HG03520 (cell line): ENCODE measurements at regions not wholly inside any gene's neighbourhood (a gene's known extent, or its start where the extent isn't known, plus 50 kb on each side); places are given as distances from the start of the nearest gene placed in this dataset.

Experiments
- ATAC-seq: cut with Tn5 transposase; IDR thresholded peaks from one replicate; pipeline ENCODE4 v1.9.1; 2021; ENCODE audit warnings: mild to moderate bottlenecking, moderate library complexity; ENCODE audit not compliant: unreplicated experiment

GRCh38 chr10:29021591-29021990 is 267.3 kb upstream of the LYZL1 start:
- ATAC-seq, result no peak

DNA sequence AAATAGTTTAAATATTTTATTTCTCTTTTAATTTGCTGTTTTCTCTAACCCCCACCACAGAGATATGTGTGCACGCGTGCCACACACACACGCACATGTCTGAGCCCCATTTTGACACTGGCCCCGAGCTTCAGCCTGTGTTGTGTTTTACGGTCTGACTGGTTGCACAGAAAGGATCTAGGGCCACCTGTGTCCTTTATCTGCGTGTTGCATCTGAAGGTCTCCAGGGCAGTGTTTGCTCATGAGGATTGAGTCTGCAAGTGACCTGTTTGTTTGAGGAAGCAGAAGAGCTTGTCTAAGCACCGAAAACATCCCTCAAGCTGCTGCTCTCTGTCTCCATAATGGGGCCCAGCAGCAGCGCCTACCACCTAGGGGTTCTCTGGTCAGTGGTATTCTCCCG is 266.4 kb upstream of the LYZL1 start:
- no peak for ATAC-seq

- no peak for ATAC-seq
Observed at GRCh38 chr10:29023678-29024077, 265.2 kb upstream of the LYZL1 start.

- no peak for ATAC-seq
Observed at GRCh38 chr10:29026065-29026797, 262.6 kb upstream of the LYZL1 start.

DNA sequence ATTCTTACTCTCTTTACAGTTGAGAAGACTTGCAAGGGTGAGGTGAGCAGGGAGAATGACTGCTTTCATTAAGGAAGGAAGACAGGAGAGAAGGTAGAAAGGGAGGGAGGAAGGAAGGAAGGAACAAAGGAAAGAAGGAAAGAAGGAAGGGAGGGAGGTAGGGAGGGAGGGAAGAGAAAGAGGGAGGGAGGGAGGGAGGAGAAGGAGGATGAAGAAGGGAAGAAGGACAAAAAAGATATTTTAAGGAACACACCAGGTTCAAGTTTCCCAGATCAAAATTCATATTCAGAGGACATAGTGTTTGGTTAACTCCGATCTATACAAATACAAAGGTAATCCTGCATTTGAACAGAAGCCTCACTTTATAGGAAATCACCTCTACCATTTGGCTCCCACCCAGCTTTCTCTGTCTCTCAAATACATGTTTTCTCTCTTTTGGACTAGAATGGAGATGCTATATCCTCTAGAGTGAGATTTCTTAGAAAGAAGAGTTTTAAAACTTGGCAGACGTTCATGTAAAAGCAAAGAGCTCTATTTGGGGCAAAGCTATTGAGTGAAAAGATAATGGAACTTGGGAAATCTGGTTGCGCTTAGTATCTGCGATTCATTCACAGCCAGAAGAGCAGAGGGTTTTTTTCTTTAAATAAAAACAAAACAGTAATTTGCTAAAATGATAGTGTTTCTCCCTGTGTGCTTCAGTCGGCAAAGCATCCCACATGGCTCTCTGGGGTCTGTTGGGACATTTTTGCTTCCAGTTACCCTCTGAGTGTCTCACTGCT is 261.9 kb upstream of the LYZL1 start:
- ATAC-seq, result no peak

DNA sequence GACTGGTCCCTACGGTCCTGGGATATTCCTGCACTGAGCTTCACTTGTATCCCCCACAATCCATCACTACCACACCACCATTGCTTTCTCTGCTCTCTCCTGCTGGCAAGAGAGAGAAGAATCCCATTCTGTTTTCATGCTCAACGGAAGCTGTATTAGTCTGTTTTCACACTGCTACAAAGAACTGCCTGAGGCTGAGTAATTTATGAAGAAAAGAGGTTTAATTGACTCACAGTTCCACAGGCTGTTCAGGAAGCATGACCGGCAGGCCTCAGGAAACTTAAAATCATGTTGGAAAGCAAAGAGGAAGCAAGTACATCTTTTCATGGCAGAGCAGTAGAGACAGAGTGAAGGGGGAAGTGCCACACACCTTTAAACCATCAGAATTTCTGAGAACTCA is 260.4 kb upstream of the LYZL1 start:
- no peak for ATAC-seq

DNA sequence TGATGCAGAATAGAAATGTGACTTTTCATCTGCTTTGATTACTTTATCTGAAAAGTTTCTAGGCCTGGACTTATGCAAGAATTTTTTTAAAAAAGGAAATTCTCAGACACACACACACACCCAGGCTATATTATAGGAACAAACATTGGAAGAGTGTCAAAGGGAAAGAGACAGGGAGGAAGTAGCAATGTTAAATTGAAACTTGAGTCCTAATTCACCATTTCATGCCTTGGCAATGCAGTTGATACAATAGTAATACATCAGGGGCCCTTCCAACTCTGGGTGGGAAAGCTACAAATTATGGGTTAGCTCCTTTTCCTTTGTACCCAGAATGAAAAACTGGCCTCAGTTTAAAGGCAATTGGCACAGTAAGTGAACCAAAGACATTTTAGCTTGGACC is 258.0 kb upstream of the LYZL1 start:
- no peak for ATAC-seq

- no peak for ATAC-seq
Observed at GRCh38 chr10:29032169-29032568, 256.7 kb upstream of the LYZL1 start.

DNA sequence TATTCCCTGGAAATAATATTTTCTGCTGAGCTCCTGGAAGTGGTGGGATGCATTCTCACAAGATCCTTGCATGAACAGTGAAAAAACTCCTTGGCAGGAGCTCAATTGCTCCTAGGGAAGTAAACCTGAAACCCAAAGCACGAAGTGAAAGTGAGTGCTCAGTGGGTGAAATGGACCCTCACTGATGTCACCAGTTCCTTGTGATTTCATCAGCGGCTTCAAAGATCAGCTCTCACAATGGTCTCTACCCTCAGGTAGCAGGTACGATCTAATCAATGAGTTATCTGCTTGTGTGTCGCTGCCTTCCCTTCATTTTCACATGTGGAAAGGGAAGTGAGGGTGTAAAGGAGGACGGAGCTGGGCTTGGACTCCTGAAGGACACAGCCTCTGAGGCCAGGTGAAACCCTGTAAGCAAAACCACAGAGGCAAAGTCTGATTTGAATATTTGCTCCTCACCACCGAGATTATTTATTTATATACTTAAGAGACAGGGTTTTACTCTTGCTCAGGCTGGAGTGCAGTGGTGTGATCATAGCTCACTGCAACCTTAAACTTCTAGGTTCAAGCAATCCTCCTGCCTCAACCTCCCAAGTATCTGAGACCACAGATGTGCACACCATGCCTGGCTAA is 255.4 kb upstream of the LYZL1 start:
- peak; percentile 71 for ATAC-seq

- ATAC-seq, result no peak
Observed at GRCh38 chr10:29034592-29034991, 254.3 kb upstream of the LYZL1 start.

GRCh38 chr10:29035721-29036120 is 253.1 kb upstream of the LYZL1 start:
- no peak for ATAC-seq

- ATAC-seq, result no peak
Observed at GRCh38 chr10:29037348-29038113, 251.3 kb upstream of the LYZL1 start.

DNA sequence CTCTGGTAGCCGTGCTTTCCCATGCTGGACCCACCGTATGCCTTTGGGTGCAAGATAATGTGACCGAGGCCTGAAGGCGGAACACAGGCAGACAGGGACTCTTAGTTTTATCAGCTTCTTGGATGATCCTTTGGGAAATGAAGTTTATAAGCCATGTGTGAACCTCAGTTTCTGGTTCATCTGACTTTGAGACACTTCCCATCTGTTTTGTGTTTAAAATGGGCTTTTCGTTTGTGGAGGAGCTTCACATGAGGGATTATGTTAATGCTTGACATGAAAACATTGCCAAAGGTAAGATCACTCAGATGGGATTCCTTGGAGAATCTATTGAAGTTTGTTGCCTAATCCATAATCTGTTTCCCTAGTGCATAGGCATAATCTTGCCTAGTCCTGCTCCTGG is 249.8 kb upstream of the LYZL1 start:
- ATAC-seq, result no peak

GRCh38 chr10:29039677-29040189 is 249.1 kb upstream of the LYZL1 start:
- no peak for ATAC-seq

- no peak for ATAC-seq
Observed at GRCh38 chr10:29041616-29042015, 247.3 kb upstream of the LYZL1 start.

GRCh38 chr10:29048506-29048905 is 240.4 kb upstream of the LYZL1 start:
- ATAC-seq, result no peak

- ATAC-seq, result peak; percentile 56
Observed at GRCh38 chr10:29050081-29050480, 238.8 kb upstream of the LYZL1 start.

GRCh38 chr10:29055101-29055500 is 233.8 kb upstream of the LYZL1 start:
- ATAC-seq, result no peak

DNA sequence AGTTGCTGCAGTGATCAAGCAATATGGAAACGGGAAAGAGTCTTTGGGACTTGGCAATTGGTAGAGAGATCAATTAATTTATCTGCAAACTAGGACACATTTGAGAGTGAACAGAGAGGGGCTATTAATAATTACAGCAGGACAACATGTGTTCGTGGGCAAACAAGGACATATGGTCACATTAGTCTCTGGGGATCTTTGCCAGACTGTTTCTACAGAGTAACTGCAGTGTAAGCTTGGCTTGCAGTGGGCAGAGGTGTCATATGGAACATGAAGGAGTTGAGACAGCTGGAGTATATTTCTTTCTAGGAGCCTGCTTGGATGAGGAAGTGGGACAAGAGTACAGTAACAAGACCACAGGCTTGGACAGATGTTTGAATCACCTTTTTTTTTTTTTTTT is 232.1 kb upstream of the LYZL1 start:
- no peak for ATAC-seq

- ATAC-seq, result no peak
Observed at GRCh38 chr10:29057822-29058331, 231.0 kb upstream of the LYZL1 start.
